ENCODE measurements at regions not wholly inside any gene's neighbourhood (a gene's known extent, or its start where the extent isn't known, plus 50 kb on each side); places are given as distances from the start of the nearest gene placed in this dataset.

- H3K4me1 ChIP-seq (ENCODE audit: insufficient read depth, low read length): no peaks in the 10 kb centered on the region
- no peak overlapping the region for H3K9ac ChIP-seq (ENCODE audit: low read length)
- H3K9me3 ChIP-seq (ENCODE audit: insufficient read depth, low read depth, low read length): no peaks in the 10 kb centered on the region
- H3K27me3 ChIP-seq (ENCODE audit: insufficient read depth, low read length): no peaks in the 10 kb centered on the region
- H3K4me2 ChIP-seq (ENCODE audit: low read length): no peak overlapping the region
- H3K27ac ChIP-seq (ENCODE audit: low read depth, low read length): no peak overlapping the region
- no peak for TF ChIP-seq CTCF (IDR thresholded peaks at IDR 0.05; ENCODE audit: insufficient read depth, low read depth, low read length)
- TF ChIP-seq EZH2 (IDR thresholded peaks at IDR 0.05; ENCODE audit: insufficient read depth, low read length): no peak
- FAIRE-seq: no peak
- no peaks in the 10 kb centered on the region for H4K20me1 ChIP-seq (ENCODE audit: insufficient read depth, low read length)
- no peaks in the 10 kb centered on the region for H3K79me2 ChIP-seq (ENCODE audit: insufficient read depth, low read length)
- no peak overlapping the region for H3K27ac Mint-ChIP-seq (ENCODE audit: unreplicated experiment)
- H3K4me1 Mint-ChIP-seq (ENCODE audit: low read depth, unreplicated experiment): peaks cover 14% of the 10 kb centered on the region
- peak; percentile 42 for DNase-seq (ENCODE audit: low read depth)
- H3K4me3 Mint-ChIP-seq (ENCODE audit: unreplicated experiment): no peak overlapping the region
- H2AFZ ChIP-seq (ENCODE audit: low read depth, low read length): no peak overlapping the region
- H3K36me3 ChIP-seq (ENCODE audit: insufficient read depth, low read length): no peaks in the 10 kb centered on the region
- peaks cover 4% of the 10 kb centered on the region for H3K27me3 Mint-ChIP-seq (ENCODE audit: low read depth, unreplicated experiment)
- H3K36me3 Mint-ChIP-seq (ENCODE audit: low read depth, unreplicated experiment): no peaks in the 10 kb centered on the region
- H3K4me3 ChIP-seq (ENCODE audit: insufficient read depth, low read depth, low read length): no peak overlapping the region
- no peaks in the 10 kb centered on the region for H3K9me3 Mint-ChIP-seq (ENCODE audit: unreplicated experiment)
These were observed 91.4 kb downstream of the EDN1 start for GRCh38 chr6:12381587-12381986.

GRCh38 chr6:12383448-12383847 lies 93.3 kb downstream of the EDN1 start:
- TF ChIP-seq EZH2 (IDR thresholded peaks at IDR 0.05; ENCODE audit: insufficient read depth, low read length) (no peak), CTCF (IDR thresholded peaks at IDR 0.05; ENCODE audit: insufficient read depth, low read depth, low read length) (no peak)
- Histone ChIP-seq H3K4me3 (ENCODE audit: insufficient read depth, low read depth, low read length) (no peak overlapping the region), H3K27ac (ENCODE audit: low read depth, low read length) (no peak overlapping the region), H2AFZ (ENCODE audit: low read depth, low read length) (no peak overlapping the region), H3K27me3 (ENCODE audit: insufficient read depth, low read length) (no peaks in the 10 kb centered on the region), H3K36me3 (ENCODE audit: insufficient read depth, low read length) (no peaks in the 10 kb centered on the region), H3K4me1 (ENCODE audit: insufficient read depth, low read length) (no peaks in the 10 kb centered on the region), H4K20me1 (ENCODE audit: insufficient read depth, low read length) (no peaks in the 10 kb centered on the region), H3K9me3 (ENCODE audit: insufficient read depth, low read depth, low read length) (no peaks in the 10 kb centered on the region), H3K4me2 (ENCODE audit: low read length) (no peak overlapping the region), H3K79me2 (ENCODE audit: insufficient read depth, low read length) (no peaks in the 10 kb centered on the region), H3K9ac (ENCODE audit: low read length) (no peak overlapping the region)
- peaks cover 22% of the 10 kb centered on the region for H3K4me1 Mint-ChIP-seq (ENCODE audit: low read depth, unreplicated experiment)
- DNase-seq (ENCODE audit: low read depth) (no peak), FAIRE-seq (no peak)
- no peaks in the 10 kb centered on the region for H3K9me3 Mint-ChIP-seq (ENCODE audit: unreplicated experiment)
- H3K4me3 Mint-ChIP-seq (ENCODE audit: unreplicated experiment): no peak overlapping the region
- H3K27me3 Mint-ChIP-seq (ENCODE audit: low read depth, unreplicated experiment): peaks cover 4% of the 10 kb centered on the region
- H3K36me3 Mint-ChIP-seq (ENCODE audit: low read depth, unreplicated experiment): no peaks in the 10 kb centered on the region
- H3K27ac Mint-ChIP-seq (ENCODE audit: unreplicated experiment): no peak overlapping the region

GRCh38 chr6:12384357-12384912 lies 94.3 kb downstream of the EDN1 start:
- Histone ChIP-seq H3K9ac (ENCODE audit: low read length) (no peak overlapping the region), H4K20me1 (ENCODE audit: insufficient read depth, low read length) (no peaks in the 10 kb centered on the region), H2AFZ (ENCODE audit: low read depth, low read length) (no peak overlapping the region), H3K4me3 (ENCODE audit: insufficient read depth, low read depth, low read length) (no peak overlapping the region), H3K36me3 (ENCODE audit: insufficient read depth, low read length) (no peaks in the 10 kb centered on the region), H3K4me1 (ENCODE audit: insufficient read depth, low read length) (no peaks in the 10 kb centered on the region), H3K27me3 (ENCODE audit: insufficient read depth, low read length) (no peaks in the 10 kb centered on the region), H3K9me3 (ENCODE audit: insufficient read depth, low read depth, low read length) (no peaks in the 10 kb centered on the region), H3K79me2 (ENCODE audit: insufficient read depth, low read length) (no peaks in the 10 kb centered on the region), H3K4me2 (ENCODE audit: low read length) (no peak overlapping the region), H3K27ac (ENCODE audit: low read depth, low read length) (no peak overlapping the region)
- no peak overlapping the region for H3K27ac Mint-ChIP-seq (ENCODE audit: unreplicated experiment)
- peaks cover 22% of the 10 kb centered on the region for H3K4me1 Mint-ChIP-seq (ENCODE audit: low read depth, unreplicated experiment)
- peaks cover 4% of the 10 kb centered on the region for H3K27me3 Mint-ChIP-seq (ENCODE audit: low read depth, unreplicated experiment)
- H3K4me3 Mint-ChIP-seq (ENCODE audit: unreplicated experiment): no peak overlapping the region
- TF ChIP-seq EZH2 (IDR thresholded peaks at IDR 0.05; ENCODE audit: insufficient read depth, low read length) (no peak), CTCF (IDR thresholded peaks at IDR 0.05; ENCODE audit: insufficient read depth, low read depth, low read length) (no peak)
- FAIRE-seq (no peak), DNase-seq (ENCODE audit: low read depth) (no peak)
- H3K9me3 Mint-ChIP-seq (ENCODE audit: unreplicated experiment): no peaks in the 10 kb centered on the region
- no peaks in the 10 kb centered on the region for H3K36me3 Mint-ChIP-seq (ENCODE audit: low read depth, unreplicated experiment)

Measured in astrocyte (in vitro differentiated cells and primary cell).